Type B pancreatic cell (in vitro differentiated cells): ENCODE measurements at regions not wholly inside any gene's neighbourhood (a gene's known extent, or its start where the extent isn't known, plus 50 kb on each side); places are given as distances from the start of the nearest gene placed in this dataset.

ENCODE experiments used
- DNase-seq: peaks from one replicate; pipeline ENCODE4 v3.0.0; 2021; ENCODE audit warnings: mixed read lengths; ENCODE audit not compliant: unreplicated experiment; ENCODE audit errors: extremely low spot score
- H3K27ac Mint-ChIP-seq: 2 replicates; pipeline ENCODE4 v1.8.0; 2021; ENCODE audit warnings: mild to moderate bottlenecking, mixed read lengths
- H3K27me3 Mint-ChIP-seq: 2 replicates; pipeline ENCODE4 v1.8.0; 2021; ENCODE audit warnings: mixed read lengths
- H3K36me3 Mint-ChIP-seq: 2 replicates; pipeline ENCODE4 v1.8.0; 2021; ENCODE audit warnings: mixed read lengths
- H3K4me1 Mint-ChIP-seq: one replicate; pipeline ENCODE4 v1.8.0; 2021; ENCODE audit warnings: mixed read lengths; ENCODE audit not compliant: unreplicated experiment
- H3K4me3 Mint-ChIP-seq: 2 replicates; pipeline ENCODE4 v1.8.0; 2021; ENCODE audit warnings: mild to moderate bottlenecking, mixed read lengths
- H3K9me3 Mint-ChIP-seq: 2 replicates; pipeline ENCODE4 v1.8.0; 2021; ENCODE audit warnings: mixed read lengths
- TF ChIP-seq, protein P1 (sequence below): fragments of 200-600 bp; sonication (generic); conservative IDR thresholded peaks from 2 replicates; pipeline ENCODE4 v1.5.0; 2021; ENCODE audit warnings: antibody characterized with exemption, mild to moderate bottlenecking

DNA sequence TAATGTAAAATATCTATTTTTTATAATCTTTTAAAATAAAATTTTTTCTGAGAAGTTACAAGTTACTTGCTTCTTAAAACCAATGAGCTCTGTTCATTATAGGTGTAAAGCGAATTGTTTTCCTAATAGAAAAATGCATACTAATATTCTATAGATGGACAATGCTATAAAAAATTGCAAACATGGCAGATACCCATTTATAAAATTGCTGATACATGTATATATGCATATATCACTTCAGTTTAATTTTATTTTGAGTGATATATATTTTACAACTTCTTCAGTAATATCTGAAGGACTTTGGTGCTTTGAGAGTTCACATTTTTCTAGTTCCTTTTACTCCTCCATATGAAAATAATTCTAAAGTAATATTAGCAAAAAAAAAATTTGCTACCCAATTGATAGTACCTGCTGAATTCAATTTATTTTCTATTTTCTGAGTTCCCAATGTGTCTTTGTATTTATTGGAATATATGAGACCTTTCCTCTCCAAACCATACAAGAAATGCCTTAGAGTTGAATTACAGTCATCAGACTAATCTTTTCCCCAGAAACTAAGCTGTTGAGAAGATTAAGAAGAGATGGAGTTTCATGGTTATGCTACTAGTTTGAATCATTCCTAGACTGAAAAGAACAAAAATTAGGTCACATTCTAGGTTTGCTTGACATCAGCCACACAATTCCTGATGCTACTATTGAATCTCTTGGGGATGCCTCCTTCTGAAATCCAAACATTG lies 1937.5 kb upstream of the SEL1L start:
- no peaks in the 10 kb centered on the region for H3K9me3 Mint-ChIP-seq
- DNase-seq: no peak
- peaks cover 12% of the 10 kb centered on the region for H3K4me1 Mint-ChIP-seq
- H3K27ac Mint-ChIP-seq: no peak overlapping the region
- TF ChIP-seq, protein P1, sequence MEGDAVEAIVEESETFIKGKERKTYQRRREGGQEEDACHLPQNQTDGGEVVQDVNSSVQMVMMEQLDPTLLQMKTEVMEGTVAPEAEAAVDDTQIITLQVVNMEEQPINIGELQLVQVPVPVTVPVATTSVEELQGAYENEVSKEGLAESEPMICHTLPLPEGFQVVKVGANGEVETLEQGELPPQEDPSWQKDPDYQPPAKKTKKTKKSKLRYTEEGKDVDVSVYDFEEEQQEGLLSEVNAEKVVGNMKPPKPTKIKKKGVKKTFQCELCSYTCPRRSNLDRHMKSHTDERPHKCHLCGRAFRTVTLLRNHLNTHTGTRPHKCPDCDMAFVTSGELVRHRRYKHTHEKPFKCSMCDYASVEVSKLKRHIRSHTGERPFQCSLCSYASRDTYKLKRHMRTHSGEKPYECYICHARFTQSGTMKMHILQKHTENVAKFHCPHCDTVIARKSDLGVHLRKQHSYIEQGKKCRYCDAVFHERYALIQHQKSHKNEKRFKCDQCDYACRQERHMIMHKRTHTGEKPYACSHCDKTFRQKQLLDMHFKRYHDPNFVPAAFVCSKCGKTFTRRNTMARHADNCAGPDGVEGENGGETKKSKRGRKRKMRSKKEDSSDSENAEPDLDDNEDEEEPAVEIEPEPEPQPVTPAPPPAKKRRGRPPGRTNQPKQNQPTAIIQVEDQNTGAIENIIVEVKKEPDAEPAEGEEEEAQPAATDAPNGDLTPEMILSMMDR: no peak
- H3K36me3 Mint-ChIP-seq: no peaks in the 10 kb centered on the region
- no peaks in the 10 kb centered on the region for H3K27me3 Mint-ChIP-seq
- H3K4me3 Mint-ChIP-seq: no peak overlapping the region

DNA sequence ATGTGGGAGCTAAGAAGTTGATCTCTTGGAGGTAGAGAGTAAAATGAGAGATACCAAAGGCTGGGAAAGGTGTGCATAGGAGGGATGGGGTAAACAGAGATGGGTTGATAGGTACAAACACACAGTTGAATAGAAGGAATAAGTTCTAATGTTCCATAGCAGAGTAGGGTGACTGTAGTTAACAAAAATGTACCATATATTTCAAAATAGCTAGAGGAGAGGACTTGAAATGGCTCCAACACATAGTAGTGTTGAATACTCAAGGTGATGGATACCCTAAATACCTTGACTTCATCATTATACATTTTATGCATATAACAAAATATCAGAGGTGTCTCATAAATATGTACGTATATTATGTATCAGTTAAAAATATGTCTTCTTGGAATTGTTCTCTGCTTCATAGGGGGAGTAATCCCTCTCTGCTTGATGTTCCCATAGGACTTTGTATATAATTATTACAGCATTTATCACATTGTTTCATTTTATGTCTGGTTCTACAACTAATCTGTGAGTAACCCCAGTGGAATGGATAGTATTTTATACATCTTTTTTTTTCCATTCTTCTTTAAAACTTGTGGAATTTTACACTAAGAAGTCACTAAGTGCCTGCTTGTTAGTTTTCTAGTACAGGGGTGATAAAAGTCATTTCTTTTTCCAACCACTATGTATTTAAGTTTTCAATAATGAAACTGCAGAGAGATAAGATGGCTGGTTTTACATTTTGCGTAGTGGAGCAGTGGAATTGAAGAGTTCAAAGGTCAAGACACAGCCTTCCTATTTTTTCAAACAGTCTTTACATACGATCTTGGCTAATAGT lies 1940.0 kb upstream of the SEL1L start:
- peak overlapping the region; percentile 12 for H3K4me3 Mint-ChIP-seq
- peaks cover 6% of the 10 kb centered on the region for H3K4me1 Mint-ChIP-seq
- DNase-seq: no peak
- H3K27ac Mint-ChIP-seq: no peak overlapping the region
- no peaks in the 10 kb centered on the region for H3K9me3 Mint-ChIP-seq
- H3K36me3 Mint-ChIP-seq: no peaks in the 10 kb centered on the region
- TF ChIP-seq, protein P1: no peak
- no peaks in the 10 kb centered on the region for H3K27me3 Mint-ChIP-seq

DNA sequence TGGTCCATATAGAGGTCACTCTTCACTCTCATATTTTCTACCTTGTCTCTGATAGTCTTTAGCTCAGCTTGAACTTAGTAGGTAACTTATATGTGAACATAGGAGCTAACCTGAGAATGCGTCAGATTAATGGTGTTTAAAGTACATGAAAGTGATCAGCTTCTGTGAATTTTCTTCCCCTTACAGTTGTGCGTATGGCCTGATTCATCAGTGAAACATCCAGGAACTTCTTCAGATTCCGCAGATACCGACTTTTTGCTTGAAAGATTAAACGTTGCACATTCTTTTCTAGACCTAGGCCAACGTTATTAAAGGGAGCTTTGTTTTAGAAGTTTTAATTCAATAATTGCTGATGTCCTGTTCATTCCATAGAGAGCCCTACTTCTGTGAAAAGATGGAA lies 1945.1 kb upstream of the SEL1L start:
- H3K4me1 Mint-ChIP-seq: peaks cover 18% of the 10 kb centered on the region
- no peaks in the 10 kb centered on the region for H3K27me3 Mint-ChIP-seq
- TF ChIP-seq, protein P1: no peak
- H3K36me3 Mint-ChIP-seq: no peaks in the 10 kb centered on the region
- no peak overlapping the region for H3K4me3 Mint-ChIP-seq
- H3K27ac Mint-ChIP-seq: no peak overlapping the region
- DNase-seq: no peak
- peaks cover 6% of the 10 kb centered on the region for H3K9me3 Mint-ChIP-seq

DNA sequence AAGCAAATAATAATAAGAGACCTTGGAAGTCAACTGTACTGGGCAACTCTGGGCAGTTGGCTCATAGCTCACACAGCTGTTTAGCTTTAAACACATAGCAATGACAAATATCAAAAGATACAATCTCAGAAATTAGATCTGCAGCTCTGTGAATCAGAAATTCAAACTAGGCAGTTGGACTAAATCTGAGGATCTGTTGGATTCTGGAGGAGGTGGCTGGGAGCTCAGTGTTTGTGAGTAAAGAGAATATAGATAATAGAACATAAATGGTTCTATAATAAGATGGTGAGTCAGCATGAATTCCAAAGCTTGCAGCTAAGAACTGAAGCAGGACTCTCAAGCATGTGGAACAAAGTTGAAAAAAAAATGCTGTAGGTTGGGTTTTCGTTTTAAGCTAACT lies 1949.4 kb upstream of the SEL1L start:
- H3K27ac Mint-ChIP-seq: no peak overlapping the region
- H3K36me3 Mint-ChIP-seq: no peaks in the 10 kb centered on the region
- no peak overlapping the region for H3K4me3 Mint-ChIP-seq
- TF ChIP-seq, protein P1: no peak
- no peaks in the 10 kb centered on the region for H3K27me3 Mint-ChIP-seq
- H3K9me3 Mint-ChIP-seq: peaks cover 9% of the 10 kb centered on the region
- peaks cover 12% of the 10 kb centered on the region for H3K4me1 Mint-ChIP-seq
- no peak for DNase-seq

DNA sequence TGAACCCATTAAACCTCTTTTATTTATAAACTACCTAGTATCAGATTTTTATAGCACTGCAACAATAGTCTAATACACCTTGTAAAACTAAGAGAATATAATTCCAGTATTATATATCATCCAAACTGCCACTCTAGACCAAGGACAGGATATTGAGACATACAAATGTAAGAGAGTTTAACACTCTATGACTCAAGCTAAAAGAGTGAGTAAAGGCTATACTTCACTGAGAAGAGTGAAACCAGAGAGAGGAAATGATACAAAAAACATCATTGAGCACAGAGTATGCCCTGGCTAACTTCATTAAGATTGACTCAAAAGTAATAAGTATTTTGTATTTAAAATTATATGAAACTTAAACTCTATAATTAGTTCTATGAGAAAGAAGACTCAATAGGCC lies 1951.9 kb upstream of the SEL1L start:
- Mint-ChIP-seq H3K27ac (no peak overlapping the region), H3K27me3 (no peaks in the 10 kb centered on the region), H3K9me3 (peaks cover 9% of the 10 kb centered on the region), H3K36me3 (no peaks in the 10 kb centered on the region), H3K4me3 (no peak overlapping the region), H3K4me1 (peaks cover 12% of the 10 kb centered on the region)
- TF ChIP-seq, protein P1: no peak
- no peak for DNase-seq
